ENCODE measurements at regions not wholly inside any gene's neighbourhood (a gene's known extent, or its start where the extent isn't known, plus 50 kb on each side); places are given as distances from the start of the nearest gene placed in this dataset.

DNA sequence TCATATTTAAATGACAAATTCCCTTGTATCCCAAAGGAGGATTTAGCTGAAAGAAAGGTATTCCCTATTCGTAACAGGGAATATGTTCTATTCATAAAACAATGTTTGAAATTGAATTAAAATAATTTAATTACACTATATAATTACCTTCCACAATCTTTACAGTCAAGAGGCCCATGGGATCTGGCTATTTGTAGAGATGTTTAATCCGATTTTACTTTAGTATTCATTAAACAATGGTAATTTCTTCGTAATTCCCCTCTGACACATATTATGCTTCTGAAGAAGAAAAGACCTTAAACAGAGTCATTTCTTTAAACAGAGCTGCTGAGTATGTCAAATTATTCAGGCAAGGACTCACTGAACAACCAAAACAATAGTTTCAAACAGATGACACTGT, 98.8 kb downstream of the MAGEC1 start:
- no peaks in the 10 kb centered on the region for H3K36me3 ChIP-seq (ENCODE audit: control insufficient read depth, insufficient read depth, low read length)
- H3K4me1 Mint-ChIP-seq (ENCODE audit: low read depth, unreplicated experiment), result no peaks in the 10 kb centered on the region
- H3K4me3 ChIP-seq (ENCODE audit: low read depth, low read length), result no peak overlapping the region
- no peak overlapping the region for H3K27ac Mint-ChIP-seq (ENCODE audit: unreplicated experiment)
- ChIA-PET POLR2A (no interaction called here), CTCF (no interaction called here)
- intact Hi-C loops (cut with micrococcal nuclease; ENCODE audit: unreplicated experiment), result no loop called here
- TF ChIP-seq CTCF (IDR thresholded peaks at IDR 0.05; ENCODE audit: insufficient read depth in 1 of 2, low read depth in 1 of 2, low read length in 1 of 2, severe bottlenecking in 1 of 2, unreplicated experiment in 1 of 2), result no peak
- no peaks in the 10 kb centered on the region for H3K27me3 ChIP-seq (replicated peaks; ENCODE audit: control insufficient read depth, insufficient read depth, low read length)
- H3K4me1 ChIP-seq, result no peaks in the 10 kb centered on the region
- no TSS peak for BruUV-seq (replicated peaks)
- H3K4me3 Mint-ChIP-seq (ENCODE audit: unreplicated experiment), result no peak overlapping the region
- no peak for DNase-seq
- no peaks in the 10 kb centered on the region for H3K9me3 Mint-ChIP-seq (ENCODE audit: unreplicated experiment)
- no peaks in the 10 kb centered on the region for H3K9me3 ChIP-seq
- H3K27me3 Mint-ChIP-seq (ENCODE audit: insufficient read depth, unreplicated experiment), result no peaks in the 10 kb centered on the region
- no peaks in the 10 kb centered on the region for H3K36me3 Mint-ChIP-seq (ENCODE audit: insufficient read depth, unreplicated experiment)

GRCh38 chrX:142001934-142002333, 98.2 kb downstream of the MAGEC1 start:
- no peaks in the 10 kb centered on the region for H3K27me3 Mint-ChIP-seq (ENCODE audit: insufficient read depth, unreplicated experiment)
- no peak overlapping the region for H3K4me3 Mint-ChIP-seq (ENCODE audit: unreplicated experiment)
- H3K36me3 ChIP-seq (ENCODE audit: control insufficient read depth, insufficient read depth, low read length), result no peaks in the 10 kb centered on the region
- no peak for DNase-seq
- H3K9me3 ChIP-seq, result no peaks in the 10 kb centered on the region
- H3K36me3 Mint-ChIP-seq (ENCODE audit: insufficient read depth, unreplicated experiment), result no peaks in the 10 kb centered on the region
- no TSS peak for BruUV-seq (replicated peaks)
- no peaks in the 10 kb centered on the region for H3K4me1 Mint-ChIP-seq (ENCODE audit: low read depth, unreplicated experiment)
- H3K4me3 ChIP-seq (ENCODE audit: low read depth, low read length), result no peak overlapping the region
- H3K27ac Mint-ChIP-seq (ENCODE audit: unreplicated experiment), result no peak overlapping the region
- H3K27me3 ChIP-seq (replicated peaks; ENCODE audit: control insufficient read depth, insufficient read depth, low read length), result no peaks in the 10 kb centered on the region
- ChIA-PET CTCF (no interaction called here), POLR2A (no interaction called here)
- intact Hi-C loops (cut with micrococcal nuclease; ENCODE audit: unreplicated experiment), result no loop called here
- no peak for TF ChIP-seq CTCF (IDR thresholded peaks at IDR 0.05; ENCODE audit: insufficient read depth in 1 of 2, low read depth in 1 of 2, low read length in 1 of 2, severe bottlenecking in 1 of 2, unreplicated experiment in 1 of 2)
- H3K9me3 Mint-ChIP-seq (ENCODE audit: unreplicated experiment), result no peaks in the 10 kb centered on the region
- H3K4me1 ChIP-seq, result no peaks in the 10 kb centered on the region

- TF ChIP-seq CTCF (IDR thresholded peaks at IDR 0.05; ENCODE audit: insufficient read depth in 1 of 2, low read depth in 1 of 2, low read length in 1 of 2, severe bottlenecking in 1 of 2, unreplicated experiment in 1 of 2), result no peak
- no peaks in the 10 kb centered on the region for H3K36me3 Mint-ChIP-seq (ENCODE audit: insufficient read depth, unreplicated experiment)
- no peak overlapping the region for H3K4me3 Mint-ChIP-seq (ENCODE audit: unreplicated experiment)
- no peaks in the 10 kb centered on the region for H3K9me3 ChIP-seq
- CTCF ChIA-PET, result no interaction called here
- intact Hi-C loops (cut with micrococcal nuclease; ENCODE audit: unreplicated experiment), result no loop called here
- H3K36me3 ChIP-seq (ENCODE audit: control insufficient read depth, insufficient read depth, low read length), result no peaks in the 10 kb centered on the region
- H3K27me3 ChIP-seq (replicated peaks; ENCODE audit: control insufficient read depth, insufficient read depth, low read length), result no peaks in the 10 kb centered on the region
- no peaks in the 10 kb centered on the region for H3K4me1 ChIP-seq
- BruUV-seq (replicated peaks), result no TSS peak
- no peak for DNase-seq
- no peak overlapping the region for H3K27ac Mint-ChIP-seq (ENCODE audit: unreplicated experiment)
- no peak overlapping the region for H3K4me3 ChIP-seq (ENCODE audit: low read depth, low read length)
- H3K9me3 Mint-ChIP-seq (ENCODE audit: unreplicated experiment), result no peaks in the 10 kb centered on the region
- no peaks in the 10 kb centered on the region for H3K27me3 Mint-ChIP-seq (ENCODE audit: insufficient read depth, unreplicated experiment)
- H3K4me1 Mint-ChIP-seq (ENCODE audit: low read depth, unreplicated experiment), result no peaks in the 10 kb centered on the region
- POLR2A ChIA-PET, result no interaction called here
These were observed 86.1 kb downstream of the MAGEC1 start for GRCh38 chrX:141989815-141990214.

All from Caco-2 (cell line).